OCI-LY7 (cell line): ENCODE measurements at regions not wholly inside any gene's neighbourhood (a gene's known extent, or its start where the extent isn't known, plus 50 kb on each side); places are given as distances from the start of the nearest gene placed in this dataset.

Source experiments
- CTCF ChIP-seq: fragments of 200-600 bp; sonication (generic); conservative IDR thresholded peaks from 2 replicates; pipeline ENCODE4 v1.5.1; 2014; ENCODE audit warnings: mild to moderate bottlenecking, antibody characterized with exemption, low read length, moderate library complexity, mixed read lengths
- EZH2phosphoT487 ChIP-seq: fragments of 200-600 bp; sonication (generic); IDR thresholded peaks from 2 replicates; pipeline ENCODE4 v1.6.1; 2018; ENCODE audit warnings: low read depth, borderline replicate concordance, mild to moderate bottlenecking, mixed run types, antibody characterized with exemption, low read length, moderate library complexity, mixed read lengths

GRCh38 chr3:95088464-95088863, 1025.6 kb downstream of the NSUN3 start:
- no peak for TF ChIP-seq CTCF
- TF ChIP-seq EZH2phosphoT487, result no peak
